ENCODE measurements at regions not wholly inside any gene's neighbourhood (a gene's known extent, or its start where the extent isn't known, plus 50 kb on each side); places are given as distances from the start of the nearest gene placed in this dataset.

DNA sequence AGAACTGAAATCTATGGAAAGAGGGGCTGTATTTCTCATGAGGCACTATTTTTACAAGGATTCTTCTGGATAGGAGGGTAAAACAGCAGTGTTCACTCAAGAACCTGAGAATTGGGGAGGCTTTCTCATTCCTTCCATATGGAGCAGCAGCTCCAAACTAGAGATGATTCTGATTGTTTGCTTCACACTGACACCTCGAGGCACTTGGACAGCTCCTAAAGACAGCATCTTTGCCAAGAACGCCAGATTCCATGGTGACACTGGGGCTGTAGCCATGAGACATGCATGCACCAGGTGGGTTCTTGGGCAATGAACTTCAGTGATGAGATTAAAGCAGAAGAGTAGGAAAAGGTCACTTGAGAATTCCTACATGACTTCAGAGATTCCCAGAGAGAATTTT is 361.5 kb upstream of the HTR2A start:
- CTCF ChIA-PET, result no interaction called here
- Histone ChIP-seq H3K27ac (ENCODE audit: low read depth, low read length) (no peak overlapping the region), H3K9me3 (ENCODE audit: control insufficient read depth, insufficient read depth, low read length) (no peaks in the 10 kb centered on the region), H3K4me3 (ENCODE audit: low read depth, low read length) (no peak overlapping the region), H3K27me3 (ENCODE audit: control insufficient read depth, insufficient read depth, low read length) (no peaks in the 10 kb centered on the region)
- no peak for DNase-seq (ENCODE audit: low read depth, low spot score)
- POLR2A ChIA-PET, result no interaction called here
- TF ChIP-seq, protein P1, sequence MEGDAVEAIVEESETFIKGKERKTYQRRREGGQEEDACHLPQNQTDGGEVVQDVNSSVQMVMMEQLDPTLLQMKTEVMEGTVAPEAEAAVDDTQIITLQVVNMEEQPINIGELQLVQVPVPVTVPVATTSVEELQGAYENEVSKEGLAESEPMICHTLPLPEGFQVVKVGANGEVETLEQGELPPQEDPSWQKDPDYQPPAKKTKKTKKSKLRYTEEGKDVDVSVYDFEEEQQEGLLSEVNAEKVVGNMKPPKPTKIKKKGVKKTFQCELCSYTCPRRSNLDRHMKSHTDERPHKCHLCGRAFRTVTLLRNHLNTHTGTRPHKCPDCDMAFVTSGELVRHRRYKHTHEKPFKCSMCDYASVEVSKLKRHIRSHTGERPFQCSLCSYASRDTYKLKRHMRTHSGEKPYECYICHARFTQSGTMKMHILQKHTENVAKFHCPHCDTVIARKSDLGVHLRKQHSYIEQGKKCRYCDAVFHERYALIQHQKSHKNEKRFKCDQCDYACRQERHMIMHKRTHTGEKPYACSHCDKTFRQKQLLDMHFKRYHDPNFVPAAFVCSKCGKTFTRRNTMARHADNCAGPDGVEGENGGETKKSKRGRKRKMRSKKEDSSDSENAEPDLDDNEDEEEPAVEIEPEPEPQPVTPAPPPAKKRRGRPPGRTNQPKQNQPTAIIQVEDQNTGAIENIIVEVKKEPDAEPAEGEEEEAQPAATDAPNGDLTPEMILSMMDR (IDR thresholded peaks at IDR 0.05; ENCODE audit: low read depth, low read length), result no peak

DNA sequence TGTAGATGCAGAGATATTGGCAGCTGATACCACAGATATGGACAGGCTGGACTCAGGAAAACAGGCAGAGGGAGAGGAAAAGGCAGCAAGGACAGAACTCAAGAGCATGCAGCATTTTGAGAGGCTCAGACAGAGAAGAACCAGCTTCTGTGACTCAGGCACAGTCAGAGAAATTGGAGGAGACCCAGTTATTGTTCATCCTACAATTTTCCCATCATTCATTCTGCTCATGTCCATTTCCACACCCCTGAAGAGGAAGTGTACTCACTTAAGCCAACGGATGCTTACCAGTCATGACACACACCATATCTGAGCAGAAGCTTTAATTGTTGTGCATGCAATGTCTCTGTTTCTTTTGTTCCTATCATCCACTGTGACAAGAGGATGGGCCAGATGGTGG is 359.8 kb upstream of the HTR2A start:
- H3K4me3 ChIP-seq (ENCODE audit: low read depth, low read length), result no peak overlapping the region
- no peaks in the 10 kb centered on the region for H3K27me3 ChIP-seq (ENCODE audit: control insufficient read depth, insufficient read depth, low read length)
- ChIA-PET CTCF (interaction anchor here (0.6 kb wide), 1 partner anchor 293 kb away, joined by 3 read pairs; no protein-coding TSS in a partner anchor), POLR2A (no interaction called here)
- H3K9me3 ChIP-seq (ENCODE audit: control insufficient read depth, insufficient read depth, low read length), result no peaks in the 10 kb centered on the region
- DNase-seq (ENCODE audit: low read depth, low spot score), result peak; percentile 42
- TF ChIP-seq, protein P1 (IDR thresholded peaks at IDR 0.05; ENCODE audit: low read depth, low read length), result no peak
- no peak overlapping the region for H3K27ac ChIP-seq (ENCODE audit: low read depth, low read length)

DNA sequence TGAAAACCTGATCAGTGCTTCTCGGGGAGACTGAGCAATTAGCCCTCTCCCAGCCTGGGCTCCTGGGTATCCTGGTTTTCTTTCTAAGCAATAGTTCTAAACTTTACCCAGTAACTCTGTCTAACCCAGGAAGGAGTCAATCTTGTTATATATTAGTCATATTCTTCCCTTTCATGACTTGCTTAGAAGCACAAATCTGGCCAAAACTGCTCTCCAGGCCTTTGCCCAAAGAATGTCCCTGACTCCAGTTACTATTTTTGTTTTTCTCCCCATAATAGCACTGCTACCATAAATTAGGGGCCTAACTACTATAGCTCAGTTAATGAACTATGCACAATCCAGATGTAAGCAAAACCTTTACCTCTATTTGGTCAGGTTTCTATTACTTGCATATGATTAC is 355.8 kb upstream of the HTR2A start:
- POLR2A ChIA-PET, result no interaction called here
- Histone ChIP-seq H3K9me3 (ENCODE audit: control insufficient read depth, insufficient read depth, low read length) (no peaks in the 10 kb centered on the region), H3K4me3 (ENCODE audit: low read depth, low read length) (no peak overlapping the region), H3K27me3 (ENCODE audit: control insufficient read depth, insufficient read depth, low read length) (no peaks in the 10 kb centered on the region), H3K27ac (ENCODE audit: low read depth, low read length) (no peak overlapping the region)
- TF ChIP-seq, protein P1 (IDR thresholded peaks at IDR 0.05; ENCODE audit: low read depth, low read length), result no peak
- CTCF ChIA-PET, result no interaction called here
- no peak for DNase-seq (ENCODE audit: low read depth, low spot score)

DNA sequence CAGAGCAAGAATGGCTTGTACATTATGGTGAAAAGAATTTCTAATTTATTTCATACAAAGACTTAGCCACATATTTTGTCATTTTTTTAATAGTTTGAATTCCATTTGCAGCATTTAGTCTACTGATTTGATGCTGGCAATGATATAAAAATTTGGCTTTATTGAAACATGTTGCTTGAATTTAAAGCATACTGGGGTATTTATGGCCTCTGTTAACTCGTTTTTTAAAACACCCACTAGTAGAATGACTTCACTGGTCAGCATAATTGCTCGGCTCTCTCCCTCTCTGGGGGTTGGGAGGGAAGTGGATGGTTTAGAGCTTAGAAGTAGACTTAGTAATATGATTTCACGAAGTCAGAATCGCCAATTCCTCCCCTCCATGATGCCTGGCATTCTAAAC is 354.9 kb upstream of the HTR2A start:
- Histone ChIP-seq H3K27me3 (ENCODE audit: control insufficient read depth, insufficient read depth, low read length) (no peaks in the 10 kb centered on the region), H3K9me3 (ENCODE audit: control insufficient read depth, insufficient read depth, low read length) (no peaks in the 10 kb centered on the region), H3K4me3 (ENCODE audit: low read depth, low read length) (no peak overlapping the region), H3K27ac (ENCODE audit: low read depth, low read length) (no peak overlapping the region)
- TF ChIP-seq, protein P1 (IDR thresholded peaks at IDR 0.05; ENCODE audit: low read depth, low read length), result no peak
- ChIA-PET POLR2A (no interaction called here), CTCF (no interaction called here)
- DNase-seq (ENCODE audit: low read depth, low spot score), result no peak

DNA sequence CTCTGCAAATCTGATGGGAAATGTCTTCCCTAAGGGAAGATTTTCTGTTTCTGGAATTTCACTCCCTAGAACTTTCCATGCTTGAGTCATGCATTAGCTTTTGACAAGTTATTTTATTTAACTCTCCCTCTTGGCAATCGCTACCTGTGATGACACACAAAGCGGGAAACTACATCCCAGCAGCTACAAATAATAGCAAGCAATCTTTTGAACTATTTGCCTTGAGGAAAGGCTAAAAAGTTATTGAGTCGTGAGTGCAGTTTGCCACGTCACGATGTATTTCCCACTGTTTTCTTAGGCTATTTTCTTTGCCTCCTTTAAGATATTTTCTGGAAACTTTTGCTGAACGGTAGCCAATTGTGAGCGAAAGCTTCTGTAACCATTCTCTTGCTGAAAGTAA is 353.3 kb upstream of the HTR2A start:
- no peak overlapping the region for H3K27ac ChIP-seq (ENCODE audit: low read depth, low read length)
- ChIA-PET CTCF (no interaction called here), POLR2A (no interaction called here)
- H3K9me3 ChIP-seq (ENCODE audit: control insufficient read depth, insufficient read depth, low read length), result no peaks in the 10 kb centered on the region
- DNase-seq (ENCODE audit: low read depth, low spot score), result no peak
- no peak overlapping the region for H3K4me3 ChIP-seq (ENCODE audit: low read depth, low read length)
- H3K27me3 ChIP-seq (ENCODE audit: control insufficient read depth, insufficient read depth, low read length), result no peaks in the 10 kb centered on the region
- TF ChIP-seq, protein P1 (IDR thresholded peaks at IDR 0.05; ENCODE audit: low read depth, low read length), result no peak

All from AG04450 (cell line).